HCT116 (cell line): ENCODE measurements at regions not wholly inside any gene's neighbourhood (a gene's known extent, or its start where the extent isn't known, plus 50 kb on each side); places are given as distances from the start of the nearest gene placed in this dataset.

Source experiments
- CTCF ChIP-seq, 3 experiments: fragments of 200-600 bp in 1 of 3; sonication (generic) in 1 of 3; IDR thresholded peaks in 2 of 3; conservative IDR thresholded peaks in 1 of 3; 2 replicates each; pipeline ENCODE4 v1.5.1; 2012 to 2017; ENCODE audit warnings: low read depth in 2 of 3, low read length in 2 of 3, antibody characterized with exemption in 1 of 3, borderline replicate concordance in 1 of 3, control low read depth in 1 of 3, mild to moderate bottlenecking in 1 of 3, mixed read lengths in 1 of 3, mixed run types in 1 of 3, moderate library complexity in 1 of 3; ENCODE audit not compliant: insufficient read depth in 1 of 3
- POLR2AphosphoS5 ChIP-seq: IDR thresholded peaks from 2 replicates; pipeline ENCODE4 v1.6.1; 2011; ENCODE audit warnings: mild to moderate bottlenecking, low read depth, low read length, moderate library complexity
- REST ChIP-seq: IDR thresholded peaks from 2 replicates; pipeline ENCODE4 v1.6.1; 2012; ENCODE audit warnings: low read depth

- no peak for TF ChIP-seq POLR2AphosphoS5
- no peak for TF ChIP-seq CTCF (IDR thresholded peaks at IDR 0.05 in 2 of 3, conservative IDR thresholded peaks at IDR 0.05 in 1 of 3; ENCODE audit: borderline replicate concordance in 1 of 3, insufficient read depth in 1 of 3, low read depth in 2 of 3, low read length in 2 of 3)
- TF ChIP-seq REST, result no peak
These were observed 76.0 kb downstream of the KCTD15 start for GRCh38 chr19:33872445-33873320.
